Activated naive CD4-positive, alpha-beta T cell treated with anti-CD3 and anti-CD28 coated beads, Interleukin-2, amount 50 U/mL, for 72 hours (primary cell): ENCODE measurements at regions not wholly inside any gene's neighbourhood (a gene's known extent, or its start where the extent isn't known, plus 50 kb on each side); places are given as distances from the start of the nearest gene placed in this dataset.

Source experiments
- ATAC-seq, 2 donors: fragments of 150-1000 bp; cut with Tn5 transposase; 2 replicates each; pipeline ENCODE4 v1.10.0; 2021; ENCODE audit warnings: mild to moderate bottlenecking in 2 of 2, moderate library complexity in 2 of 2
- DNase-seq, 2 donors: peaks; one replicate each; pipeline ENCODE4 v3.0.0; 2021 to 2022; ENCODE audit warnings: low spot score in 2 of 2
- H3K27ac Mint-ChIP-seq, 2 donors: one replicate each; pipeline ENCODE4 v1.8.0; 2022; ENCODE audit warnings: mild to moderate bottlenecking in 2 of 2, mixed read lengths in 2 of 2
- H3K36me3 Mint-ChIP-seq, 2 donors: one replicate each; pipeline ENCODE4 v1.8.0; 2022; ENCODE audit warnings: mixed read lengths in 2 of 2
- H3K9me3 Mint-ChIP-seq, 2 donors: one replicate each; pipeline ENCODE4 v1.8.0; 2022; ENCODE audit warnings: mixed read lengths in 2 of 2

DNA sequence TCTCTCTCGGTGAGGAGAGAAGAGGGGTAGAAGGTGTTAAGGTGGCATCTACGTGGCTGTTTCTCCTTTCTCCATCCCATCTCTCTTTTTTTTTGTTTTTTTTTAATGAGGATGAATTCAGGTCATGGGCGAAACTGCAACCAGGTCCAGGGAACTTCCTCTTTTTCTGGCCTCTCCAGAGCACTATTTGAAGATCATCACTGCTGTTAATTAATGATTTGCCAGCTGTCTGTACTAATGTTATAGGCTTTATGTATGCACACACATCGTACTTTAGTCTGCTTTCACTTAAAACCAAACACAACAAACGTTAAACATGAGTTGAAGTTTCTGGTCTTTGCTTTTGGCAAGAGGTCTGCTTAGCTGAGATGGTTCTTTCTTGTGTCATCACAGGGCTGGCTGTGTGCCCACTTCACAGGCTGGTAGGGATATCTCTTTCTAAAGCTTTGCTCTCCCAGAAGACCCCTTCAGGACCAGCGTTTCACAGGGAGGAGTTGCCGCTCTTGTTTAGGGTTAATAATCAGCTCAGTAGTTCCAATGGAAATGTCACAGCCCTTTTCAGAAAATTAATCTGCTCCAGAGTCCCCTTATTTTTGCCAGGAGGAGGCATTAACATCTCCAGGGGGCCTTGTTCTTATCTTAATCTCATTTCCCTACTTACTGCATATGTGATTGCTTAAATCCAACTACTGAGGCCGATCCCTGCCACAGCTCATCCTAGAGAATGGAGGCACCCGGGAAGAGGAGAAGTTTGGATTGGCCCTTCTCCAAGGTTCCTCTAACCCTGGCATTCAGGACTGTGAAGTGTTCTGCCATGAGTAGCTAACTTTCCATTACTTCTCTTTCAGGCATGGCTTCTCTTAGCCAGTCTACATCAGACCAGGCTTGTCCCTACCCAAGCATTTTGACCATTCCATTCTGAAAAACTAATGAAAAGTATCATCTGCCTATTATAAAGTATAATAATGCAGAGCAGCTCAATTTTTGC, 273.9 kb upstream of the NFE2L3 start:
- ATAC-seq (no peak), DNase-seq (no peak)
- Mint-ChIP-seq H3K27ac (no peak overlapping the region), H3K36me3 (no peaks in the 10 kb centered on the region), H3K9me3 (no peaks in the 10 kb centered on the region)

- Mint-ChIP-seq H3K9me3 (no peaks in the 10 kb centered on the region), H3K36me3 (no peaks in the 10 kb centered on the region), H3K27ac (no peak overlapping the region)
- DNase-seq (no peak), ATAC-seq (no peak)
Observed at GRCh38 chr7:25879799-25880198, 272.2 kb upstream of the NFE2L3 start.

- no peaks in the 10 kb centered on the region for H3K36me3 Mint-ChIP-seq
- ATAC-seq = no peak
- H3K9me3 Mint-ChIP-seq = no peaks in the 10 kb centered on the region
Observed at GRCh38 chr7:25881317-25882037, 270.5 kb upstream of the NFE2L3 start.

GRCh38 chr7:25882151-25882773, 269.7 kb upstream of the NFE2L3 start:
- Mint-ChIP-seq H3K27ac (no peak overlapping the region), H3K36me3 (no peaks in the 10 kb centered on the region), H3K9me3 (no peaks in the 10 kb centered on the region)
- ATAC-seq (no peak), DNase-seq (no peak)

More at GRCh38 chr7:25881317-25882037, 270.5 kb upstream of the NFE2L3 start:
- no peak for DNase-seq
- no peak overlapping the region for H3K27ac Mint-ChIP-seq

DNA sequence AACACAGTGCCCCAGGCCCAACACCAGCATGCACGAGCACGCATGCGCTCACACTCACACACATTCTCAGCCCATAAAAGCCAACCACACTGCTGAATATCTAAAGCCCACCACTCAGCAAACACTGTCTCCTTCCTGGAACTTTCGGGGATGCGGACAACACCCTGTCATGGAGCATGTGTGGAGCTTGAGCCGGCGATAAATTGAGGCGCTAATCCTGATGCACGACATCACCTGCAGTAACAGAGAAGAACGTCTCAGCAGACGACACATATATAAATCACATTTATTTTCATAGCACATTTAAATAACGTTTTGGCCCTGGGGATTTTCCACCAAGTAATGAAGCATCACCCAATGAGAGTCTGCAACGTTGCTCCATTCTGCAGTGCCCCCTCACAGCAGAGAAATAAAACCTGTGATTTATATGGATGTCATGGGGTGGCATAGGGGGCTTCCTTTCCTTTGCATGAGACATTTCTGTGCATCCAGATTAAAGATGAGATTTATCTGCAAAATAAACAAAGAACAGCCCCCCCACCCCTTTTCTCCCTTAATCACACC, 267.7 kb upstream of the NFE2L3 start:
- H3K36me3 Mint-ChIP-seq = no peaks in the 10 kb centered on the region
- no peak overlapping the region for H3K27ac Mint-ChIP-seq
- no peak for ATAC-seq

GRCh38 chr7:25885057-25885576, 266.9 kb upstream of the NFE2L3 start:
- DNase-seq = no peak
- Mint-ChIP-seq H3K9me3 (no peaks in the 10 kb centered on the region), H3K27ac (peak overlapping the region in 1 of 2 donors; percentile 2), H3K36me3 (no peaks in the 10 kb centered on the region)
- ATAC-seq = no peak

More for the DNA sequence above, 267.7 kb upstream of the NFE2L3 start:
- H3K9me3 Mint-ChIP-seq = no peaks in the 10 kb centered on the region
- DNase-seq = no peak

DNA sequence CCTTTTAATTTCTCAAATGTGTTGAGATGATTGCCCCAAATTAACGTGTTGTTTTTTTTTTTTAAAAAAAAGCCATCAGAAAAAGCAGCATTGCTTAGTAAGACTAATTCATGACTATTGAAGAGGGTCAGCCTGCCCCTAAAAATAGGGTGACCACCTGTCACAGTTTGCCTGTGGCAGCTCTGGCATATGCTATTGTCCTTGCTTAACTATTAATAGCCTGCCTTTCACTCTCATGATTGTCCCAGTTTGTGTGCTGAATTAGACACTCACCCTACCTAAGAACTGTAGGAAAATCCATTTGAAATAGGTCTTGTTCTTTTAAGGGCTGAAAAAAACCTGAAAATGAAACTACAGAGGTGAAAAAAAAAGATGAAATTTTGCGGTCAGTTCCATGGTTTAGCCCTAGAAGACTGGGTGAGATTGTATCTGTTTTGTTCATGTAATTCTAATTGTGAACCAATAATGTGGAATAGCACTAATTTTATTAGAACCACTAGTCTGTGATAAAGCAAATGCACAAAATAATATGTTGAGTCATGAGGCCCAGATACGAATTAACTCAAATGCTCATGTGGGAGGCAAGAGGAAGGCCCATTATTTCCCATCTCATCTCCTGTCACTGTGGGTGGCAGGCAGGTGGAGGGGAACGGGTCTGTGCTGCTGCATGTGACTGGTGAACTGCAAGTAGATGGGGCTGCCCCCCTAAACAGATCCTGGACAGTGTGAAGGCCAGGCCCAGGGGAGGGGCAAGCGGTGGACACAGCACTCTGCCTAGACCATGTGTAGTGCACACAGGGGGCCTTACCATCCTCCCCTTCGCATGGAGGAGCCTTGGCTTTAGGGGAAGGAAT, 265.4 kb upstream of the NFE2L3 start:
- H3K36me3 Mint-ChIP-seq = no peaks in the 10 kb centered on the region
- H3K27ac Mint-ChIP-seq = no peak overlapping the region
- DNase-seq = no peak
- ATAC-seq = no peak
- H3K9me3 Mint-ChIP-seq = no peaks in the 10 kb centered on the region

- Mint-ChIP-seq H3K36me3 (no peaks in the 10 kb centered on the region), H3K27ac (no peak overlapping the region), H3K9me3 (no peaks in the 10 kb centered on the region)
- ATAC-seq (no peak), DNase-seq (no peak)
Observed at GRCh38 chr7:25887266-25887665, 264.7 kb upstream of the NFE2L3 start.

GRCh38 chr7:25887795-25888559, 264.0 kb upstream of the NFE2L3 start:
- ATAC-seq (no peak), DNase-seq (no peak)
- no peak overlapping the region for H3K27ac Mint-ChIP-seq
- H3K36me3 Mint-ChIP-seq = no peaks in the 10 kb centered on the region
- no peaks in the 10 kb centered on the region for H3K9me3 Mint-ChIP-seq

DNA sequence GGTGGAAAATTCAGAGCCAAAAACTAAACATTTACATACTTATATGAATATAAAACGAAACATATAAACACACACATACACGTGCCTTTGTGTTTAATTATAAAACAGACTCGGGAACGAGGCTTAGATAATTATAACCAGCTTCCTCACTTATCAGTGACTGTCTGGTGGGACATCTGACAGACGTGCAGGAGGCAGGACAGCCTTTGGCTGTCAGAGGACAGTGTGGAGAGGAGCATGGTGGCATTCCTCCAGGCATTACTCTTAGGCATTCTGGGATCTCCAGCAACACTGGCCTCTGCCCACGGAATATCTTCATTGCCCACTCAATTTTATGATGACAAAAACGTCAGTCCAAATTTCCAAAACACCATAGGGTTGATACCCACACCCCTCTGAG, 262.2 kb upstream of the NFE2L3 start:
- Mint-ChIP-seq H3K9me3 (no peaks in the 10 kb centered on the region), H3K27ac (no peak overlapping the region), H3K36me3 (no peaks in the 10 kb centered on the region)
- ATAC-seq (no peak), DNase-seq (no peak)

DNA sequence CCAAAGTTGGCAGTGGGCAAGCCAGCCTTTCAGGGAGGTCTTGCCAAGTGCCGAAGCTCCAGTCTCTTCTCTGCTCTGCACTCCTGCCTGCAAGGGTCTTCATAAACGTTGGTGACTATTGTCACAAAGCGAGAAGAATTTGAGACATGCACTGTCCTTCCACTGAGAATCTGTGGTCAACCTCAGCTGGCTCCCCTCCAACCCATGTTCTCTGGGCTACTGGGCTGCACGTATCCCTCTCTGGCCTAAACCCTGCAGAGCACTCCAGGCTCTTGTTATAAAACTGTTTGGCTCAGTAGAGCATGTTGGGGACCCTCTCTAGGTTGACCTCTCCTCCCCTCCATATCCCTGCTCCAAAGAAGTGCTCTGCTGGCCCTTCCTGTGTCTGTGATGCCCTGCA, 260.4 kb upstream of the NFE2L3 start:
- no peak for DNase-seq
- Mint-ChIP-seq H3K36me3 (no peaks in the 10 kb centered on the region), H3K9me3 (no peaks in the 10 kb centered on the region), H3K27ac (no peak overlapping the region)
- ATAC-seq = no peak

GRCh38 chr7:25893436-25893835, 258.6 kb upstream of the NFE2L3 start:
- H3K9me3 Mint-ChIP-seq = no peaks in the 10 kb centered on the region
- no peak for DNase-seq
- H3K36me3 Mint-ChIP-seq = no peaks in the 10 kb centered on the region
- ATAC-seq = no peak
- peak overlapping the region in 1 of 2 donors; percentile 88 for H3K27ac Mint-ChIP-seq

DNA sequence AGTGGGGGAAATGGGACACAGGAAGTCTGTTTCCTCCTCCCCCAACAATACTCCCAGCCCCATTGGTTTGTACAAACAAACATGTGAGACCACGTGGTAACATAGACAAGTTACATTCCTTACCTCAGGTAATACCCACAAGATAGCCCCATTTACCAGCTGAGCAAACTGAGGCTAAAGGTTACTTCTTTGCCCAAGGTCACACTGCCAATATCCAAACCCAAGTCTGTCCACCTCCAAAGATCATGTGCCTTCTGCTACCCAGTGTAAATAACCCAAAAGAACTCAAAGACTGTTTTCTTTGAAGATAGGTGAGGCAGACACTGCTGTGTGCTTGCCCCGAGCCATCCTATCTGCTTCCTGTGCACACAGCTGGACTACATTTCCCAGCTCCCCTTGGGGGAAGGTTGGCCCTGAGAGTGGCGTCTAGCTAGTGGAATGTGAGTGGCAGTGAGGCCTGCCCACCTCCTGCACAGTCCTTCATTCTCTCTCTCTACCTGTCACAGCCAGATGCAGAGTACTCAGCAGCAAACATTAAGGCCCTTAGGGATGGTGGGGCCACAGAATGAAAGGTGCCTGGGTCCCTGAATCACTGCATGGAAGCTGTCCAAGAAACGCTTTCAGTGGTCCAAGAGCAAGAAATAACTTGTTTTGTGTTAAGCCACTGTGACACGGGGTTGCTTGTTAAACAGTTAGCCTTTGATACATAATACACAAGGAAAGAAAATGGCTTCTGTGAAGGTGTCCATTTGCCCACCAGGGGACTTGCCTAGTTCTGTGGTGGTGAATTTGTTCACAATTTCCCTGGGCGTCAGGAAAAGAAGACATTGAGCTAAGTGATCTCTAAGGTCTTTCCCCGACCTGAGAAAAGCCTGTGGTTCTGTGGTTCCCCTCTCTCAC, 257.7 kb upstream of the NFE2L3 start:
- H3K9me3 Mint-ChIP-seq = no peaks in the 10 kb centered on the region
- ATAC-seq (peak; percentile 21 to 62), DNase-seq (no peak)
- H3K36me3 Mint-ChIP-seq = no peaks in the 10 kb centered on the region
- no peak overlapping the region for H3K27ac Mint-ChIP-seq
